Neural crest cell (in vitro differentiated cells): ENCODE measurements at regions not wholly inside any gene's neighbourhood (a gene's known extent, or its start where the extent isn't known, plus 50 kb on each side); places are given as distances from the start of the nearest gene placed in this dataset.

Experiments used
- DNase-seq: peaks from one replicate; pipeline ENCODE4 v3.0.0; 2021; ENCODE audit warnings: low read depth, mixed read lengths, low spot score
- H3K27ac Mint-ChIP-seq: one replicate; pipeline ENCODE4 v1.8.0; 2021; ENCODE audit warnings: mild to moderate bottlenecking, mixed read lengths; ENCODE audit not compliant: unreplicated experiment
- H3K27me3 Mint-ChIP-seq: 2 replicates; pipeline ENCODE4 v1.8.0; 2021; ENCODE audit warnings: low read depth, mild to moderate bottlenecking, mixed read lengths
- H3K36me3 Mint-ChIP-seq: 2 replicates; pipeline ENCODE4 v1.8.0; 2021; ENCODE audit warnings: low read depth, mild to moderate bottlenecking, mixed read lengths
- H3K4me1 Mint-ChIP-seq: 2 replicates; pipeline ENCODE4 v1.8.0; 2021; ENCODE audit warnings: mixed read lengths
- H3K4me3 Mint-ChIP-seq: one replicate; pipeline ENCODE4 v1.8.0; 2021; ENCODE audit warnings: mild to moderate bottlenecking, mixed read lengths
- H3K9me3 Mint-ChIP-seq: 2 replicates; pipeline ENCODE4 v1.8.0; 2021; ENCODE audit warnings: mixed read lengths
- CTCF ChIP-seq: fragments of 200-600 bp; sonication (generic); conservative IDR thresholded peaks from 2 replicates; pipeline ENCODE4 v1.5.0; 2021; ENCODE audit warnings: antibody characterized with exemption, mild to moderate bottlenecking

DNA sequence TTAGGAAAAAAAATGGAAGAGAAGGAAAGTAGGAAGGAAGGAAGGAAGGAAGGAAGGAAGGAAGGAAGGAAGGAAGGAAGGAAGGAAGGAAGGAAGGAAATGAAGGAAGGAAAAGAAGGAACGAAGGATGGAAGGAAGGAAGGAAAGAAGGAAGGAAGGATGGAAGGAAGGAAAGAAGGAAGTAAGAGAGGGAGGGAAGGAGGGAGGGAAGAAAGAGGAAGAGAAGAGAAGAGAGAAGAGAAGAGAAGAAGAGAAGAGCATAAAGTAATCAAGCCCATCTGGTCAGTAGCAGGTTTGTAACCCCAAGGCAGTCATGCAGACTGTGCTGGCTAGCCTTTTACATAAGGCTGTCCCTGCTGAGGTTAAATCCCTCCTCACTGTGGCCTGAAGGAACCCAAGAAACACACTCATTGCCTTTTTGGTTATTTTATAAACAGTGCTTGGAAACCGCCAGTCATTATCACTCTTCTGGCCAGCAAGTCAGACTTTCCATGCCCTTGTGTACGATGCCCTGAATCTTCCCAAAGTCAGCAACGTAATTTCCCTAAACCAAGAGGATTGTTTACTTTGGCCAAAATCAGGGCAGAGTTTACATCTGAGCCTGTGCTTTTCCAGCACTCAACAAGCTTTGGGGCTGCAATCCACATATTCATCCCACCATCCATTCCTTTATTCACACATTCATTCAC, 409.6 kb upstream of the MAF start:
- TF ChIP-seq CTCF = no peak
- DNase-seq = no peak
- H3K36me3 Mint-ChIP-seq = no peaks in the 10 kb centered on the region
- no peak overlapping the region for H3K27ac Mint-ChIP-seq
- H3K4me3 Mint-ChIP-seq = no peak overlapping the region
- peaks cover 3% of the 10 kb centered on the region for H3K27me3 Mint-ChIP-seq
- no peaks in the 10 kb centered on the region for H3K9me3 Mint-ChIP-seq
- H3K4me1 Mint-ChIP-seq = peaks cover 4% of the 10 kb centered on the region

DNA sequence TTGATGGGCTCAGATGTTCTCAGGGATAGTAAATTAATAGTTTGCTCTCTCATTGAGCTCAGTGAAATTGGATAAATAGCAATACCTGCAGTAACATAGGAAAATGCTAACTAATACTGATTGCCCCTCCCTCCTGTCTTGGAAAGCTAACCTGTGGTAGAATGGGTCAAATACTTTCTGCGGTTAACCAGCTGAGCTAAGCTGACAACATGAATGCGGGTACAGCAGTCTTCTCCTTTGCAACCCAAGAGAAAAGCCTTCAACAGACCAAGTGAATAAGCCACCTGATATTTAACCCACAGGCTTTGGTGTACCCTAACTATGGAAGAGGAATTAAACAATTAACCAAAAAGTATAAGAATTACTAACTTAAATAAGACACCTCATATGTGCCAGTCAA, 408.3 kb upstream of the MAF start:
- no peak for DNase-seq
- no peak overlapping the region for H3K27ac Mint-ChIP-seq
- TF ChIP-seq CTCF = no peak
- H3K27me3 Mint-ChIP-seq = peaks cover 3% of the 10 kb centered on the region
- H3K4me1 Mint-ChIP-seq = peaks cover 4% of the 10 kb centered on the region
- no peaks in the 10 kb centered on the region for H3K36me3 Mint-ChIP-seq
- H3K9me3 Mint-ChIP-seq = no peaks in the 10 kb centered on the region
- H3K4me3 Mint-ChIP-seq = no peak overlapping the region

- H3K27me3 Mint-ChIP-seq = peaks cover 3% of the 10 kb centered on the region
- no peak overlapping the region for H3K4me3 Mint-ChIP-seq
- H3K27ac Mint-ChIP-seq = no peak overlapping the region
- H3K4me1 Mint-ChIP-seq = peaks cover 4% of the 10 kb centered on the region
- DNase-seq = no peak
- no peaks in the 10 kb centered on the region for H3K9me3 Mint-ChIP-seq
- no peak for TF ChIP-seq CTCF
- H3K36me3 Mint-ChIP-seq = no peaks in the 10 kb centered on the region
Observed at GRCh38 chr16:80007231-80007630, 406.7 kb upstream of the MAF start.

DNA sequence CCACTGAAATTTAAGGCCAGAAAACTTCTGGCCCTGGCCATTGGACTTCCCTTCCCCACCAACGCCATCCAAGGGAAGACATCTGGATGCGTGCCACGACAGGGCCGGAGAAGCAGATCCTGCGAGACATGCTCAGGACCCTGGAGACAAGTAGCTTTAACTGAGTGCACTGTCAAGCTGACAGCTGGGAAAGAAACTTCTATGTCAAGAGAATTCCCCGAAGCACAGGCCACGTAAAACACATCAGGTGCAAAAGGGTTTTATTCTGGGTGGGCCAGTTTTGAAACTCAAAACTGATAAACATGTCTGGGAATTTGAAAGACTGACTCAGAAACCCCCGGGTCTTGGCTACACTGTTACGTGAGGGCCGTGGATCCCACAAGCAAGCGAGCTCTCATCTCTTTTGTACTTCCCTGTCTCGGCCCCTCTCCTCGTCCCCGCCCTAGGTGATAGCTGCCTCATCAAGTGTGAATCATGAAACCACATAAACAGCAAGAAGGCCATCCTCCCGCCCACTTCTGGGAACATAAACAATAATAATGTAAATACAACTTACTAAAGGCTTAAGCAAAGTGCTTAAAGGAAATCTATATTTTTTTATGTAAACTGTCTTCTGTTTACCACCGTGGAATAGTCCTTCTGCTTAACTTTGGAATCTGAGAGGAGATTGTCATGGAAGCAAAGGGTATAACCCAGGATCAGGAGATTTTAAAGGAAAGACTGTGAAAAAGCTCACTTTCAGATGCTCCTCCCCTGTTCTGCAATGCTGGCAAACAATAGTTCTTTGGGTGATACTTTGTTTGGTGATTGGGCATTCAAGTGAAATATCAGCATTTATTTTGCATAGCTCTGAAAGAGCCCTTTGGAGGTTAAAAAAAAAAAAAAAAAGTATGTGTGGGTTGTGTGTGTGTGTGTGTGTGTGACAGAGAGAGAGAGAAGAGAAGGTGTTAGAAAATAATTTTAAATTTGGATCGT, 406.0 kb upstream of the MAF start:
- Mint-ChIP-seq H3K4me3 (no peak overlapping the region), H3K36me3 (no peaks in the 10 kb centered on the region), H3K4me1 (peaks cover 4% of the 10 kb centered on the region), H3K27ac (no peak overlapping the region), H3K27me3 (peaks cover 3% of the 10 kb centered on the region), H3K9me3 (no peaks in the 10 kb centered on the region)
- no peak for DNase-seq
- TF ChIP-seq CTCF = no peak

DNA sequence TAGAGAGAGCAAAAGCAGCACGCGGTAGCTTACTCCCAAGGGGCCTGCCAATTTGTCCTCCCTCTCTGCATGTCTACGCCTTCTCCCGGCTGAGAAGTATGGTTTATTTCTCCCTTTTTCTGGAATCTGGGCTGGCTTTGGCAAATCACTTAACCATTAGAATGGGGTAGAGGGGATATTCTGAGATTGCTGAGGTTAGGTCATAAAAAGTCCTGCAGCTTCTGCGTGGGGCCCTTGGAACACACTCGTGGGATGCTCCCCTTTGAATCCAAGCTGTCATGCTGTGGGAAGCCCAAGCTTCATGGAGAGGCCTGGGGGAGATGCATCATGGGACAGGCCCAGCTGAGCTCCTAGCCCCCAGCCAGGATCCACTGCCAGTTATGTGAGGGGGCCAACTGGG, 403.6 kb upstream of the MAF start:
- no peaks in the 10 kb centered on the region for H3K36me3 Mint-ChIP-seq
- no peak for TF ChIP-seq CTCF
- DNase-seq = no peak
- no peaks in the 10 kb centered on the region for H3K9me3 Mint-ChIP-seq
- no peaks in the 10 kb centered on the region for H3K27me3 Mint-ChIP-seq
- H3K4me3 Mint-ChIP-seq = no peak overlapping the region
- peak overlapping the region; percentile 43 for H3K27ac Mint-ChIP-seq
- H3K4me1 Mint-ChIP-seq = peaks cover 4% of the 10 kb centered on the region
